ENCODE measurements at regions not wholly inside any gene's neighbourhood (a gene's known extent, or its start where the extent isn't known, plus 50 kb on each side); places are given as distances from the start of the nearest gene placed in this dataset.

- ATAC-seq = no peak
- no peak for TF ChIP-seq ZNF671 (CRISPR knock-in tag; IDR thresholded peaks at IDR 0.05)
- TF ChIP-seq ZNF219 (CRISPR knock-in tag; IDR thresholded peaks at IDR 0.05; ENCODE audit: borderline replicate concordance) = no peak
- TF ChIP-seq ZNF423 (CRISPR knock-in tag; IDR thresholded peaks at IDR 0.05) = no peak
- TF ChIP-seq ZNF121 (CRISPR knock-in tag; IDR thresholded peaks at IDR 0.05) = no peak
- no peak for TF ChIP-seq FOXK1 (CRISPR knock-in tag; IDR thresholded peaks at IDR 0.05)
- TF ChIP-seq ERG (CRISPR knock-in tag; IDR thresholded peaks at IDR 0.05) = no peak
- no peak for TF ChIP-seq AR (CRISPR knock-in tag; IDR thresholded peaks at IDR 0.05)
- no peak for TF ChIP-seq TEAD4 (CRISPR knock-in tag; IDR thresholded peaks at IDR 0.05)
- no peak for TF ChIP-seq CDX4 (CRISPR knock-in tag; IDR thresholded peaks at IDR 0.05; ENCODE audit: borderline replicate concordance)
- no peak for TF ChIP-seq ATF6 (CRISPR knock-in tag; IDR thresholded peaks at IDR 0.05)
- TF ChIP-seq JAZF1 (CRISPR knock-in tag; IDR thresholded peaks at IDR 0.05) = no peak
- TF ChIP-seq GABPB1 (CRISPR knock-in tag; IDR thresholded peaks at IDR 0.05) = no peak
- no peak for TF ChIP-seq ZNF512 (CRISPR knock-in tag; IDR thresholded peaks at IDR 0.05; ENCODE audit: borderline replicate concordance)
- no peak for TF ChIP-seq NFATC4 (CRISPR knock-in tag; IDR thresholded peaks at IDR 0.05)
- no peak for TF ChIP-seq TP53 (CRISPR knock-in tag; IDR thresholded peaks at IDR 0.05)
- no peak for TF ChIP-seq FOXP1 (CRISPR knock-in tag; IDR thresholded peaks at IDR 0.05; ENCODE audit: borderline replicate concordance)
- TF ChIP-seq, protein P1, sequence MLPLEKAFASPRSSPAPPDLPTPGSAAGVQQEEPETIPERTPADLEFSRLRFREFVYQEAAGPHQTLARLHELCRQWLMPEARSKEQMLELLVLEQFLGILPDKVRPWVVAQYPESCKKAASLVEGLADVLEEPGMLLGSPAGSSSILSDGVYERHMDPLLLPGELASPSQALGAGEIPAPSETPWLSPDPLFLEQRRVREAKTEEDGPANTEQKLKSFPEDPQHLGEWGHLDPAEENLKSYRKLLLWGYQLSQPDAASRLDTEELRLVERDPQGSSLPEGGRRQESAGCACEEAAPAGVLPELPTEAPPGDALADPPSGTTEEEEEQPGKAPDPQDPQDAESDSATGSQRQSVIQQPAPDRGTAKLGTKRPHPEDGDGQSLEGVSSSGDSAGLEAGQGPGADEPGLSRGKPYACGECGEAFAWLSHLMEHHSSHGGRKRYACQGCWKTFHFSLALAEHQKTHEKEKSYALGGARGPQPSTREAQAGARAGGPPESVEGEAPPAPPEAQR (CRISPR knock-in tag; IDR thresholded peaks at IDR 0.05) = no peak
- no peak for TF ChIP-seq ZNF532 (CRISPR knock-in tag; IDR thresholded peaks at IDR 0.05; ENCODE audit: borderline replicate concordance)
- TF ChIP-seq ZBTB21 (CRISPR knock-in tag; IDR thresholded peaks at IDR 0.05; ENCODE audit: borderline replicate concordance) = no peak
- H3K36me3 Mint-ChIP-seq = peaks cover 25% of the 10 kb centered on the region
- DNase-seq (ENCODE audit: low spot score) = no peak
- H3K27me3 Mint-ChIP-seq (ENCODE audit: low read depth) = no peaks in the 10 kb centered on the region
- CTCF ChIA-PET = no interaction called here
- H3K27ac Mint-ChIP-seq = no peak overlapping the region
- POLR2A ChIA-PET = interaction anchor here (0.6 kb wide), 1 partner anchor 28 kb away, joined by 5 read pairs; no protein-coding TSS in a partner anchor
- H3K9me3 Mint-ChIP-seq = peaks cover 42% of the 10 kb centered on the region
- no peaks in the 10 kb centered on the region for H3K4me1 Mint-ChIP-seq
- H3K4me3 Mint-ChIP-seq = no peak overlapping the region
Measured at GRCh38 chr4:126899331-126899801, 733.4 kb upstream of the INTU start.
